ENCODE measurements at regions not wholly inside any gene's neighbourhood (a gene's known extent, or its start where the extent isn't known, plus 50 kb on each side); places are given as distances from the start of the nearest gene placed in this dataset.

- peak; percentile 15 for DNase-seq
These were observed 232.0 kb downstream of the GRIN2B start for GRCh38 chr12:13749389-13749788.

- DNase-seq, result no peak
These were observed 236.1 kb downstream of the GRIN2B start for GRCh38 chr12:13745111-13745860.

GRCh38 chr12:13744561-13744960, 236.8 kb downstream of the GRIN2B start:
- DNase-seq, result no peak

- no peak for DNase-seq
These were observed 241.3 kb downstream of the GRIN2B start for GRCh38 chr12:13740149-13740545.

GRCh38 chr12:13735734-13736133, 245.7 kb downstream of the GRIN2B start:
- no peak for DNase-seq

- no peak for DNase-seq
These were observed 246.7 kb downstream of the GRIN2B start for GRCh38 chr12:13734584-13735152.

- DNase-seq, result no peak
These were observed 253.7 kb downstream of the GRIN2B start for GRCh38 chr12:13727707-13728195.

- DNase-seq, result no peak
These were observed 256.4 kb downstream of the GRIN2B start for GRCh38 chr12:13725049-13725448.

- DNase-seq, result no peak
These were observed 257.3 kb downstream of the GRIN2B start for GRCh38 chr12:13724136-13724535.

- no peak for DNase-seq
These were observed 261.4 kb downstream of the GRIN2B start for GRCh38 chr12:13719986-13720385.

GRCh38 chr12:13718271-13718670, 263.1 kb downstream of the GRIN2B start:
- no peak for DNase-seq

- no peak for DNase-seq
These were observed 265.3 kb downstream of the GRIN2B start for GRCh38 chr12:13716119-13716518.

GRCh38 chr12:13713556-13714410, 267.6 kb downstream of the GRIN2B start:
- no peak for DNase-seq

GRCh38 chr12:13707829-13708228, 273.6 kb downstream of the GRIN2B start:
- no peak for DNase-seq

- DNase-seq, result no peak
These were observed 279.0 kb downstream of the GRIN2B start for GRCh38 chr12:13702381-13702780.

GRCh38 chr12:13701502-13701901, 279.9 kb downstream of the GRIN2B start:
- no peak for DNase-seq

GRCh38 chr12:13697973-13698372, 283.4 kb downstream of the GRIN2B start:
- no peak for DNase-seq

- no peak for DNase-seq
These were observed 285.6 kb downstream of the GRIN2B start for GRCh38 chr12:13695781-13696180.

GRCh38 chr12:13692332-13692731, 289.1 kb downstream of the GRIN2B start:
- no peak for DNase-seq

GRCh38 chr12:13691598-13691997, 289.8 kb downstream of the GRIN2B start:
- DNase-seq, result no peak

- DNase-seq, result no peak
These were observed 293.8 kb downstream of the GRIN2B start for GRCh38 chr12:13687633-13688032.

- no peak for DNase-seq
These were observed 295.1 kb downstream of the GRIN2B start for GRCh38 chr12:13686260-13686659.

- DNase-seq, result peak; percentile 17
These were observed 300.5 kb downstream of the GRIN2B start for GRCh38 chr12:13680916-13681315.

Measured in left kidney (tissue), 1 donor.